Brain microvascular endothelial cell (primary cell): ENCODE measurements at regions not wholly inside any gene's neighbourhood (a gene's known extent, or its start where the extent isn't known, plus 50 kb on each side); places are given as distances from the start of the nearest gene placed in this dataset.

ENCODE experiments used
- DNase-seq: peaks from one replicate; pipeline ENCODE4 v3.0.0-alpha.2; 2020
- H3K27ac ChIP-seq: fragments of 250-450 bp; sonication (Bioruptor Pico); 2 replicates; pipeline ENCODE4 v1.5.1; 2020; ENCODE audit warnings: mild to moderate bottlenecking, moderate library complexity
- H3K27me3 ChIP-seq: fragments of 250-450 bp; sonication (Bioruptor Pico); replicated peaks from 2 replicates; pipeline ENCODE4 v1.5.1; 2020; ENCODE audit warnings: mild to moderate bottlenecking
- H3K36me3 ChIP-seq: fragments of 250-450 bp; sonication (Bioruptor Pico); replicated peaks from 2 replicates; pipeline ENCODE4 v1.5.1; 2020; ENCODE audit warnings: mild to moderate bottlenecking
- H3K4me3 ChIP-seq: 2 replicates; pipeline ENCODE4 v1.5.1; 2011; ENCODE audit warnings: low read depth, mild to moderate bottlenecking, control low read depth, low read length, moderate library complexity
- in situ Hi-C: cut with HindIII; loops from 2 replicates; pipeline ENCODE4 v1.10.0; 2017; ENCODE audit warnings: low sequenced_read_pairs, low pct_ligation_motif_present
- TF ChIP-seq, protein P1 (sequence below): IDR thresholded peaks from 2 replicates; pipeline ENCODE4 v1.5.1; 2011; ENCODE audit warnings: low read depth, mild to moderate bottlenecking, moderate library complexity, low read length, control low read depth, inconsistent platforms; ENCODE audit errors: missing control alignments

DNA sequence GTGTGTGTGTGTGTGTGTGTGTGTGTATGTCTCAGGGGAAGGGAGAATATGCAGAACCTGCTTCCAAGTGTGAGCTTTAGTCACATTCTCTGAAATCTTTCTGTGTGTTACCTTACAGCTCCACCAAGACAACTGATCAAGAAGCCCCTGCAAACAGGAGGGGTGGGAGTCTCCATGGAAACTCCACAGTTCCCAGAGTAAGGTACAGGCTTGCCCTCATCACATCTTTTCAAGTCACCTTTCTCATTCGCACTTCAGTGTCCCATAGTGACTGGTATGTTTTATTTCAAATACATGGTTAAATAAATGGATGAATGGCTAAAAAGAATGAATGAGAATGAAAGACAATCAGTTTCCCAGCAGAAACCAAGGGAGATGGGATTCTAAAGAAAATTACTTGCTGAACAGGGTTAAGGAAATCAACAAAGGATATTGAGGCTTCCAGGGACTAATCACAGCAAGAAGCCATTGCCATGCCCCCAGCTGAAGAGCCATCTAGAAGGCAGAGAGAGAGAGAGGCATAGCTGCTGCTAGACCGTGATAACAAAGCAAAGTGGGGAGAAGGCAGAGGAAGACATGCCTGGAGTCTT is 987.2 kb upstream of the CELF4 start:
- Histone ChIP-seq H3K36me3 (no peaks in the 10 kb centered on the region), H3K27ac (no peak overlapping the region), H3K27me3 (no peaks in the 10 kb centered on the region), H3K4me3 (no peak overlapping the region)
- in situ Hi-C loops, result no loop called here
- TF ChIP-seq, protein P1, sequence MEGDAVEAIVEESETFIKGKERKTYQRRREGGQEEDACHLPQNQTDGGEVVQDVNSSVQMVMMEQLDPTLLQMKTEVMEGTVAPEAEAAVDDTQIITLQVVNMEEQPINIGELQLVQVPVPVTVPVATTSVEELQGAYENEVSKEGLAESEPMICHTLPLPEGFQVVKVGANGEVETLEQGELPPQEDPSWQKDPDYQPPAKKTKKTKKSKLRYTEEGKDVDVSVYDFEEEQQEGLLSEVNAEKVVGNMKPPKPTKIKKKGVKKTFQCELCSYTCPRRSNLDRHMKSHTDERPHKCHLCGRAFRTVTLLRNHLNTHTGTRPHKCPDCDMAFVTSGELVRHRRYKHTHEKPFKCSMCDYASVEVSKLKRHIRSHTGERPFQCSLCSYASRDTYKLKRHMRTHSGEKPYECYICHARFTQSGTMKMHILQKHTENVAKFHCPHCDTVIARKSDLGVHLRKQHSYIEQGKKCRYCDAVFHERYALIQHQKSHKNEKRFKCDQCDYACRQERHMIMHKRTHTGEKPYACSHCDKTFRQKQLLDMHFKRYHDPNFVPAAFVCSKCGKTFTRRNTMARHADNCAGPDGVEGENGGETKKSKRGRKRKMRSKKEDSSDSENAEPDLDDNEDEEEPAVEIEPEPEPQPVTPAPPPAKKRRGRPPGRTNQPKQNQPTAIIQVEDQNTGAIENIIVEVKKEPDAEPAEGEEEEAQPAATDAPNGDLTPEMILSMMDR, result no peak
- DNase-seq, result no peak

DNA sequence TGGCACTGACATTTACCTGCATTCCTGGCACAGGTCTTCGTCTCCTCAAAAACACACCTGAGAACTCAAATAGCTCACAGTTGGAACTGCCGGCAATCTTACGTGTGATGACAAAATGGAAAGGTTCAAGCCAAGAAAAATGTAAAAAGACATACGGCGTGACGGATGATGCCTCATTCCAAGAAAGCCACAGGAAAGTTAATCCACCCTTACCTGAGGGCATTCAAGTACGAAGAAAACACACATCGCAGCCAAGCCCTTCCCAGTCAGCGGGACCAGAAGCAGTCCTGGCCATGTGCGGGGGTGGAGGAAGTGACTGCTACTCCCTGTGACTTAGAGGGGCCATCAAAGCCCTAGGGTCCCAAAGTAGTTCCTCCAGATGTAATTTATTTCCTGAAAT is 986.3 kb upstream of the CELF4 start:
- TF ChIP-seq, protein P1, result no peak
- H3K27me3 ChIP-seq, result no peaks in the 10 kb centered on the region
- no peaks in the 10 kb centered on the region for H3K36me3 ChIP-seq
- no peak overlapping the region for H3K27ac ChIP-seq
- no peak overlapping the region for H3K4me3 ChIP-seq
- no peak for DNase-seq
- in situ Hi-C loops, result no loop called here

DNA sequence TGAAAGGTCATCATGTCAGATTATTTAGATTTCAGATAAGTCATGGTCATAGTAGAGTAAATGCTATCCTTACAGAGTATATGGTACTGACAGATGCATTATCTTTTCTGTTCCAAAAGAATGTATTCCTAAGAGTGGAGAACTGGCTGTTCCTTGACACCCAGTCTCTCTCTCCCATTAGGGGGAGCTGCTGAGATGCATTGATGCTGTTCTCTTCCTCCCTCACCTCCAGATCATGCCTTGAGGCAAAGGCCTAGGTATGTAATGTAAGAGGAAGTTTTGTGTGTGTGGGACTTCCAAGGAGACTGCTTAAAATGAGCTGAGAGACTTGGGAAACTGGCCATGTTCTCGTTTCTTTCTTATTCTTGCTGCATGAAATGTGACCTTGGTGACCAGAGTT is 979.5 kb upstream of the CELF4 start:
- no peak overlapping the region for H3K27ac ChIP-seq
- H3K27me3 ChIP-seq, result no peaks in the 10 kb centered on the region
- H3K4me3 ChIP-seq, result no peak overlapping the region
- no peak for DNase-seq
- H3K36me3 ChIP-seq, result no peaks in the 10 kb centered on the region
- TF ChIP-seq, protein P1, result no peak
- in situ Hi-C loops, result no loop called here

DNA sequence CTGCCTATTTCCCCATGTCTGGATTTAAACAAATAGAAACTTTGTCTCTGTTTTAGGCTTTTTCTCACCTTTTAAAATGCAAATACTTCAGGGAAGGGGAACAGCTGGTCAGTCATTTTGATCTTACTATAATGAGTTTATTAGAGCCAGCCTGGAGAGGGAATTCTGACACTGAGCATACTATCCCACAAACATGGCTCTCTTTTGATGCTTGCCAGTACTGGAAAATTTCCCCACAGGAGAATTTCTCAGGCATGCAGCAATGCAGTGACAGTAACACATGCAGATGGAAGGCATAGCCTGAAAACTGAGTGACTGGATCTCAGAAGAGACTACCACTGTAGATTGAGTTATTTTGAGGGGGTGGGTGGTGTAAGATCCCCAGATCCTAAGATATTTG is 974.3 kb upstream of the CELF4 start:
- in situ Hi-C loops, result no loop called here
- no peak for DNase-seq
- TF ChIP-seq, protein P1, result no peak
- H3K36me3 ChIP-seq, result no peaks in the 10 kb centered on the region
- no peaks in the 10 kb centered on the region for H3K27me3 ChIP-seq
- H3K27ac ChIP-seq, result no peak overlapping the region
- H3K4me3 ChIP-seq, result no peak overlapping the region

DNA sequence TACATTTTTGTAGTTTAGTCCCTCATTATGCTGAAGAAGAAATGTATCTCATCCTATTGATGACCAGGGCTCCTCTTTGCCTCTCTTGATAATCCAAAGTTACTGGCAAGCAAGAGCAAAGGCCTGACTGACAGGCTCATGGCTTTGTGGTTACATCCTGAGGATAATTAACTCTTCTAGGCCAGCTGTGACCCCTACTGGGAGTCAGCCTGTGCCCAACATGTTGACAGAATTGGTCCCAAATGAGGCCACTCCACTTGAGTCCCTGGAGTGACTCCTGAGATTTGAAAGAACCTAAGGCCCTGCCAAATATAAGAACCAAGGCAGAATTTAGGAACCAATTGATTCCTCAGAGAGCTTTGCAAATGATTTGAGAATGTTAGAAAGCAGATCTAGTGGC is 973.8 kb upstream of the CELF4 start:
- TF ChIP-seq, protein P1, result no peak
- DNase-seq, result no peak
- Histone ChIP-seq H3K27ac (no peak overlapping the region), H3K27me3 (no peaks in the 10 kb centered on the region), H3K36me3 (no peaks in the 10 kb centered on the region), H3K4me3 (no peak overlapping the region)
- in situ Hi-C loops, result no loop called here

DNA sequence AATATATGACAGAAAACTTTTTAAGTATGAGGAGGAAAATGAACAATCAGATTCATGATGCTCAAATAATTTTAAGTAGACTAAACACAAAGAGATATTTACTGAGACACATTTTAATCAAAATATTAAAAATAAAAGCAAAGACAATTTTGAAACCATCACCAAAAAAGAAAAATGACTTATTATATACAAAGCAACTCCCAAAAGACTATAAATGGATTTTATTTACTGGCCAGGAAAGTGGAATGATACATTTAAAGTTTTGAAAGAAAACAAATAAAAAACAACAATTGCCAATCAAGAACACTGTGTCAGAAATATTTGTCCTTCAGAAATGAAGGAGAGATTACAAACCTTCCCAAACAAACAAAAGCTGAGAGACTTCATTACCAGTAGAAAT is 968.5 kb upstream of the CELF4 start:
- in situ Hi-C loops, result no loop called here
- DNase-seq, result no peak
- Histone ChIP-seq H3K36me3 (no peaks in the 10 kb centered on the region), H3K27ac (no peak overlapping the region), H3K4me3 (no peak overlapping the region), H3K27me3 (no peaks in the 10 kb centered on the region)
- TF ChIP-seq, protein P1, result no peak
